ENCODE measurements at regions not wholly inside any gene's neighbourhood (a gene's known extent, or its start where the extent isn't known, plus 50 kb on each side); places are given as distances from the start of the nearest gene placed in this dataset.

DNA sequence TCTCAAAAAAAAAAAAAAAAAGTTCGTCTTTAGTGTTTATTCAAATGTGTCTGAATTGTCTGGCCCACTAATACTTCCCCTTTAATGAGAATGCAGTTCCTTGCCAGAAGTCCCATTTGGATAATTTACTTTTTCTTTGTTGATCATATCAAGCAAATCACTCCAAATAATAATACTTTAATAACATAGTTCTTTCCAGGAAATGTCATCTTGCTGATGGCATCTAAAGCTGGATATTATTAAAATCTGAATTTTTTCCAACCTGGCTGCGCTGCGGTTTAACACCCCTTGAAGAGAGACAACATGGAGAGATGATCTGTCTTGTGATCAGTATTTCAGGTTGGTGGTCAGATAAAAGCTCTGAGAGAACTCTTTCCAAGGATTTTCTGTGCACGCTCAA, 111.2 kb upstream of the CNKSR3 start:
- TF ChIP-seq MYC (IDR thresholded peaks at IDR 0.05; ENCODE audit: low read depth, low read length): no peak
- no peak for TF ChIP-seq GATA2 (IDR thresholded peaks at IDR 0.05; ENCODE audit: insufficient read depth, insufficient read length, low read depth, low read length)
- no peak for TF ChIP-seq JUN (IDR thresholded peaks at IDR 0.05; ENCODE audit: borderline replicate concordance, insufficient read depth, insufficient read length, low read depth)
- no peak for TF ChIP-seq MAX (IDR thresholded peaks at IDR 0.05; ENCODE audit: insufficient read depth, insufficient read length)
- no peak for TF ChIP-seq POLR2A (IDR thresholded peaks at IDR 0.05; ENCODE audit: low read depth, low read length)
- no peak for TF ChIP-seq EZH2 (IDR thresholded peaks at IDR 0.05; ENCODE audit: borderline replicate concordance, low read depth, low read length, severe bottlenecking)
- TF ChIP-seq POLR2AphosphoS5 (IDR thresholded peaks at IDR 0.05; ENCODE audit: insufficient read depth, low read depth, low read length): no peak
- TF ChIP-seq, protein P1, sequence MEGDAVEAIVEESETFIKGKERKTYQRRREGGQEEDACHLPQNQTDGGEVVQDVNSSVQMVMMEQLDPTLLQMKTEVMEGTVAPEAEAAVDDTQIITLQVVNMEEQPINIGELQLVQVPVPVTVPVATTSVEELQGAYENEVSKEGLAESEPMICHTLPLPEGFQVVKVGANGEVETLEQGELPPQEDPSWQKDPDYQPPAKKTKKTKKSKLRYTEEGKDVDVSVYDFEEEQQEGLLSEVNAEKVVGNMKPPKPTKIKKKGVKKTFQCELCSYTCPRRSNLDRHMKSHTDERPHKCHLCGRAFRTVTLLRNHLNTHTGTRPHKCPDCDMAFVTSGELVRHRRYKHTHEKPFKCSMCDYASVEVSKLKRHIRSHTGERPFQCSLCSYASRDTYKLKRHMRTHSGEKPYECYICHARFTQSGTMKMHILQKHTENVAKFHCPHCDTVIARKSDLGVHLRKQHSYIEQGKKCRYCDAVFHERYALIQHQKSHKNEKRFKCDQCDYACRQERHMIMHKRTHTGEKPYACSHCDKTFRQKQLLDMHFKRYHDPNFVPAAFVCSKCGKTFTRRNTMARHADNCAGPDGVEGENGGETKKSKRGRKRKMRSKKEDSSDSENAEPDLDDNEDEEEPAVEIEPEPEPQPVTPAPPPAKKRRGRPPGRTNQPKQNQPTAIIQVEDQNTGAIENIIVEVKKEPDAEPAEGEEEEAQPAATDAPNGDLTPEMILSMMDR (IDR thresholded peaks at IDR 0.05; ENCODE audit: extremely low read depth in 1 of 2, insufficient read depth in 1 of 2, low read depth in 1 of 2, low read length in 2 of 2): no peak
- TF ChIP-seq FOS (IDR thresholded peaks at IDR 0.05; ENCODE audit: borderline replicate concordance, insufficient read depth, low read length): no peak
- DNase-seq (ENCODE audit: low read depth, low spot score) (no peak), FAIRE-seq (no peak)
- H3K4me2 ChIP-seq (ENCODE audit: insufficient read depth, low read length): no peak overlapping the region
- no peak overlapping the region for H3K9ac ChIP-seq (replicated peaks; ENCODE audit: extremely low read depth, insufficient read depth, low read length)
- H4K20me1 ChIP-seq (replicated peaks; ENCODE audit: control insufficient read depth, extremely low read depth, insufficient read depth, low read length): no peaks in the 10 kb centered on the region
- no peaks in the 10 kb centered on the region for H3K4me1 ChIP-seq (ENCODE audit: control insufficient read depth, extremely low read depth, insufficient read depth, low read length)
- H2AFZ ChIP-seq (ENCODE audit: low read depth, low read length): no peak overlapping the region
- H3K9me3 ChIP-seq (replicated peaks; ENCODE audit: control insufficient read depth, insufficient read depth, low read length): no peaks in the 10 kb centered on the region
- ChIA-PET POLR2A (no interaction called here), CTCF (interaction anchor here (1.2 kb wide), 1 partner anchor 9 kb away, joined by 3 read pairs; no protein-coding TSS in a partner anchor)
- no peaks in the 10 kb centered on the region for H3K9me1 ChIP-seq (replicated peaks; ENCODE audit: control insufficient read depth, extremely low read depth, insufficient read depth, low read length)
- dilution Hi-C loops (cut with MboI; ENCODE audit: extremely low pct_ligation_motif_present, low sequenced_read_pairs): no loop called here
- H3K36me3 ChIP-seq (ENCODE audit: control insufficient read depth in 2 of 2, extremely low read depth in 1 of 2, insufficient read depth in 2 of 2, low read length in 2 of 2): no peaks in the 10 kb centered on the region
- no peaks in the 10 kb centered on the region for H3K27me3 ChIP-seq (ENCODE audit: control insufficient read depth in 2 of 2, insufficient read depth in 2 of 2, low read length in 2 of 2)
- H3K79me2 ChIP-seq (ENCODE audit: control insufficient read depth, insufficient read depth, low read length): no peaks in the 10 kb centered on the region
- no TSS peak for BruUV-seq (replicated peaks)
- H3K4me3 ChIP-seq (replicated peaks in 1 of 3; ENCODE audit: insufficient read depth in 1 of 3, low read depth in 1 of 3, low read length in 3 of 3): no peak overlapping the region
- H3K27ac ChIP-seq (ENCODE audit: insufficient read depth, low read depth, low read length): no peak overlapping the region
- intact Hi-C loops (cut with micrococcal nuclease): no loop called here

Data from endothelial cell of umbilical vein (primary cell).